DMS 273 (cell line): ENCODE measurements at regions not wholly inside any gene's neighbourhood (a gene's known extent, or its start where the extent isn't known, plus 50 kb on each side); places are given as distances from the start of the nearest gene placed in this dataset.

Experiments used
- DNase-seq: peaks from one replicate; lab custom pipeline; 2025; ENCODE audit not compliant: unreplicated experiment; lab: John Stamatoyannopoulos, UW

DNA sequence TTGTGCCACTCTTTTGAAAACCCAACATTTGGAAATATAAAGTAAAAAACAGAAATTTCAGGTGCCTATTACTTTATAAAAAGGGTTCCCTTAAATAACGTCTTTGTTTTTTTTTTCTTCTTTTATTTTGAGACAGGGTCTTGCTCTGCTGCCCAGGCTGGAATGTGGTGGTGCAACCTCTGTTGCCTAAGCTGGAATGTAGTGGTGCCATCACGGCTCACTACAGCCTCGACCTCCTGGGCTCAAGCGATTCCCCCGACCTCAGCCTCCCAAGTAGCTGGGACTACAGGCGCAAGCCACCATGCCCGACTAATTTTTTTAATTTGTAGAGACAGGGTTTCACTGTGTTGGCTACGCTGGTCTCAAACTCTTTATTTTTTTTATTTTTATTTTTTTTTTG lies 110.2 kb upstream of the HNRNPU start:
- no peak for DNase-seq

- no peak for DNase-seq
Observed at GRCh38 chr1:244974106-244974505, 109.8 kb upstream of the HNRNPU start.

DNA sequence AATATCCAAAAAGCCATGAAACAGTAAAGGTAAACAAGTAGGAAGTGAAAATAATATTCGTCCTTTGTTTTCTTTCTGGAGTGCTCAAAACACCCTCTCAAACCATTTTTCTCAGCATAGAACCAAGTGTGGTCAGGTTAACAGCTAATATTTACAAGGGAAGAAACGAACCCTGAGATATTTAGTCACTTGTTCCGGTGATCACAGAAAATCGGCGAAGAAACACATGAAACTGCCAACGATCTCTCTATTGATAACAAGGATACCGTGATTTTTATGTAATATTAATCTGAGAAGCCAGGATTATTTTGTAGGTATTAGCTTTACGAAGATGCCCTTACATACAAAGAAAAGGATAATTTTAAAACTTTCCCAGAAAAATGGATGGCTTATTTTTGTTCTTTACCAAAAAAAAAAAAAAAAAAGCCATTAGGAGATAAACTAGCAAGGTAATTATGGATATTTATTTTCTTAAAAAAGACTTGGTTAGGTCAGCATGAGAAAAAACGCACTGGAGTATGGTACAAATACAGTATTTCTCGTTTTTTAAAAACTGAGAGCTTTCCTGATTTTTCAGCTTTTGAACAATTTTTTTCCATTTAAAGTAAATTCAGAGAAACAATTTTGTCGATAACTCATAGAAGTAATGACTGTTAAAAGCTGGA lies 107.3 kb upstream of the HNRNPU start:
- no peak for DNase-seq

DNA sequence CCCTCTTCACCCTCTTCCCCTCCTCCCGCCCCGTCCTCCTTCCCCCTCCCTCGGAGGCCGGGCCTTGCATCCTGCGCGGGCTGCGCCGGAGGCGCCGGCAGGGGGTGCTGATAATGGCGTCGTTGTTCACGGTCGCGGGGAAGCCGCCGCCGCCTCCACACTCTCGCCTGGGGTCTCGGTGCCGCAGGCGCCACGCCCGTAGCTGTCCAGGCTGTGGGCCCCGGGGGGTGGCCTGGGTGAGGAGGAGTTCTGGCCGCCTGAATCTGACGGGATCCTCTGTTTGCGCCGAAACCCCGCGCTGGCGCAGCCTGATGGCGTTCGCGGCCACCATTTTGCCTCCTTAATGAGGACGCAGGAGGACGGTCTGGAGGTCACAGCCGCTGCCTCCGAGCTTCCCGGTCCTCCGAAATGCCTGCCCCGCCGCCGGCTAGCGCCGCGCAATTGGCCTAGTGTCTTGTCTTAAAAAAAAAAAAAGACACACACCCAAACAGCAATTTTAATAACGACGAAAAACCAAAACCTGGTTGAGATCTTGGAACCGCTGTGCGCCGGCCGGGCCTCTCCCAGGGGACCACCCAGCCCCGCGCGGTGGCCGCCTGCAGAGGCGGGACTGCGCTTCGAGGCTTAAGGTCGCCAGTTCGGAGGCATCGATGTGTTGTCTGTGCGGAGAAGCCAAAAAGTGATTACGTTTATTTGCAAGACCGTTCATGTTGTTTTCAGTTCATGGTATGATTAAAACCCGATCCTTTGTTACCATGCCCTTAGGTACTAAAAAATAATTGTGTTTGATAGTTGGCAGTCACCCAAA lies 106.6 kb upstream of the HNRNPU start:
- DNase-seq, result peak; percentile 98

DNA sequence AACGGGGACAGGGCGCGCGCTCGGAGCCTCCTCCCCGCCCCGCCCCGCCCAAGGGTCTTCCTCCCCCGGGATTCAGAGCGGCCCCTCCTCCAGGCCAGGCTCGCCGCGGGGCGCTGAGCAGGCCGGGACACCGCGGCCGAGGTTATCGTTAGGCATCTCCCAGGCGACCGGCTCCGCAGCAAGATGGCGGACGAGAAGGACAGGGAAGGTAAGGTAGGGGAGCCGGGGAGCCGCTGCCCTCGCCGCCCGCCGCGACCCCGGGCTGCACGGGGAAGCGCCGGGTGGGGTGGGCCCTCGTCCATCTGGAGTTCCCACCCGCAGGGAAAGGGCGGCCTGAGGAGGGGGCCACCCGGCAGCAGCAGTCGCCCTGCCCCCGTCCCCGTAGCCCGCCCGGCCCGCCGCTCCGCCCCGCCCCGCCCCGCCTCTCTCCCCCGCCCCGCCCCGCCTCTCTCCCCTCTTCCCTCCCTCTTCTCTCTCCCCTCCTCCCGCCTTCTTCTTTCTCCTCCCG lies 105.9 kb upstream of the HNRNPU start:
- peak; percentile 94 for DNase-seq

DNA sequence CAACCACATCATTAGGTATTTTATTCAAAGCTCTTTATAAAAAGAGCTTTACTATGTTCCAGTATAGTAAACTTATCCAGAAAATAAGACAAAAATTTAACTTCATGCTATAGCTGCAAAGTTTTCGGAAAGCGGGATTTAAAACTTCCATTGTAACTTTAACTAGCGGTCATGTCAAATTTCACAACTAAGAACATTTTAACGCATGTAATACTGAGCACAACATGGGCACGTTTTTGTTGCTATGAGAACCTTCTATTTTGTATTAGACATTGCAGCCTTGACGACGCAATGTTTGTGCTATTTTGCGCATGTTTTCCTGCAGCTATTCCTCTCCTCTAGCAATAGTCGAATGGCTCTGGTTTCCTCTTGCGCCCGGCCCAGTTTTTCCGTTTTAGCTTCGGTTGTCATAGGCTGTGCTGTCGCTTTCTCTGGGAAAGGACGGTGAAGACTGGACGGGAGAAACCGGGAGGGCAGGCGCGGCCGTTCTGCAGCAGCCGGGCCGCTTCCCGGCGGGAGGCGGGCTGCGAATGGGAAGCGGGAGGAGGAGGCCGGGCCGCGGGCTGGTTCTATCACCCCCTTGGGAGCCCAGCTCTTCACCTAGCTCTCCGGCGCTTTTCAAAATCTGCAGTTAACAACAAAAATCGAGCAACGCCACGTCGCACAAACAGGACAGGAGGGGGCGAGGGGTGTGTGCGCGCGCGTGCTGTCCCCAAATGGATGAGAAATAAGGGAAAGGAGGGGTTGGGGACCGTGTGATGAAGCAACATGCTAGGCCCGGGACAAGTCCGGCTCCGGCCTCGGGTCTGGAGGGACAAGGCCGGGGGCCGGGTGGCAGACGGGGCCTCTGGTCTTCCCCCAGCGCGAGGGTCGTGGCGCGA lies 105.3 kb upstream of the HNRNPU start:
- peak; percentile 90 for DNase-seq

- no peak for DNase-seq
Observed at GRCh38 chr1:244968881-244969280, 104.5 kb upstream of the HNRNPU start.

DNA sequence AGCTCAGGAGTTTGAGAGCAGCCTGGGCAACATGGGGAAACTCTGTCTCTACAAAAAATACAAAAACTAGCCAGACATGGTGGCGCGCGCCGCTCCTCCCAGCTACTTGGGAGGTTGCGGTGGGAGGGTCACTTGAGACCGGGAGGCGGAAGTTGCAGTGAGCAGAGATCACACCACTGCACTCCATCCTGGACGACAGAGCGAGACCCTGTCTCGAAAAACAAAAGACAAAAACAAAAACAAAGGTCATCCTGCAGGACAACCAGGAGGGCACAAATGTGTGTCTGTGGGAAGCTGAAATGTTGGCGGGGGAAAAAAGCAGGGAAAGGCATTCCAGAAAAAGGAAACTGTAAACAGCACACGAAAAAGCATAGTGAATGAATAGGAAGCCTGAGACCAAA lies 104.1 kb upstream of the HNRNPU start:
- DNase-seq, result no peak

DNA sequence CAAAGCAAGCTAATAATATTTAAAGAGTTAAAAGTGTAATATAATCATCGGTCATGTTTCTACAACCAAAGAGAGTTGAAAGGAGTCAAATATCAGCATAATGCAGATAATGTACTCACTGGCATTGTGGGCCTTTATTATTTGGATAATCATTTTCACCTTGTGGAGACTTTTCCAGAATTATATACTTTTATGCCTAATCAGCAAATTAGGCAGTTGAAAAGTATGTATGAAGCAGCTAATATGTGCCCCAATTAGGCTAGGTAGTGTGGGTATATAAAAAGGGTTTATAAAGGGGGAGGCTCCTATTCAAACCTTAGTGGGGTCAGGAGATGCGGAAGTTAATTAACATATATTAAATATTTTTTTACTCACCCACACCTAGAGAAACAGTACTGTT lies 102.8 kb upstream of the HNRNPU start:
- DNase-seq, result no peak

DNA sequence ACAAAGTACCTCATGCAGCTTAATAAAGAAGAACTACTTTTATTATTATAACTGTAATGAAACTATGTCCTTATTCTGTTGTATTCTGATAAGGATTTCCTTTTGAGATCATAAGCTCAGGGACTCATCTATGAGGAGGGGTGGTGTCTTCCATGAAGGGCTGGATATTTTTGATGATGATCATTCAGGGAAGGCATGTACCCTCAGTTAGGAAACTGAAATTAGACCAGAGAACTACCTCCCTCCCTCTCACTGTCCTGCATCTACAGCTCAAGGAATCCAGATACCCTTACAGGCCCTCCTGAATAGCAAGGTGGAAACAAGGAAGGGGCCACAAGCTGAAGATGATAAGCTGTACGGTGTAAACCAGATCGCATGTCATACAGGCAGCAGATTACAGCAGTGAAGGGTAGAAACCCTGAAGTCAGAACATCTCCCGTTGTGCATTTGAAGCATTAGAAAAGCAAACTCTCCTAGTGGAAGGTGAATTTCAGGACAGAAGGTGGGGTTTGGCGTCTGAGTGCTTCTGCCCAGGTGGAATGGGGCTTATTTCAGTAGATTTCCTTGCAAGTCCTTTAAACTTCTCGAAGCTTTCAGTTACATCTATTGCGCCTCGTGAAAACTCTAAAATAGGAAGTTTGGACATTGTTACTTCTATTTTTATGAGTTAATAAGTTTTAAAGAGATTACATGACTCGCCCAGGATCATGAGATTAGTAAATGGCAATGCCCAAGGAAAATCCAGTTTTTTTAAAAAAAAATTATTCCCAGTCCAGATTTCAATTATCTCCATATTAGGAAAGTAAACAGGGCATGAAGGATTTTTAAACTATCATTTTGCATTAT lies 101.1 kb upstream of the HNRNPU start:
- DNase-seq, result no peak

GRCh38 chr1:244964112-244964971 lies 100.0 kb upstream of the HNRNPU start:
- DNase-seq, result peak; percentile 23

- no peak for DNase-seq
Observed at GRCh38 chr1:244963231-244963826, 99.0 kb upstream of the HNRNPU start.

- peak; percentile 35 for DNase-seq
Observed at GRCh38 chr1:244962130-244962529, 97.8 kb upstream of the HNRNPU start.

GRCh38 chr1:244960904-244961303 lies 96.6 kb upstream of the HNRNPU start:
- no peak for DNase-seq

DNA sequence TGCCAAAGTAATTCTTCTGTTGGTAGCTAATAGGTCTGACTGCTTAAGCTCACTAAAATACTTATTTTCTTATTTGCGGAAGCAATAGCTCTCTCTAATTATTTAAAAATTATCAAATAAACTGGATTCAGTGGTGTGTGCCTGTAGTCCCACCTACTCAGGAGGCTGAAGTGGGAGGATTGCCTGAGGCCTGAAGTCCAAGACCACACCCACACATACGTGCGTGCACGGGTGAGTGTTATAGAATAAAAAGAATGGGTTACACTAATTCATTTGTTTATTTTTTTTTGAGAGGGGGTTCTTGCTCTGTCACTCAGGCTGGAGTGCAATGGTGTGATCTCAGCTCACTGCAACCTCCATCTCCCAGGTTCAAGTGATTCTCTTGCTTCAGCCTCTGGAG lies 94.2 kb upstream of the HNRNPU start:
- DNase-seq, result no peak

DNA sequence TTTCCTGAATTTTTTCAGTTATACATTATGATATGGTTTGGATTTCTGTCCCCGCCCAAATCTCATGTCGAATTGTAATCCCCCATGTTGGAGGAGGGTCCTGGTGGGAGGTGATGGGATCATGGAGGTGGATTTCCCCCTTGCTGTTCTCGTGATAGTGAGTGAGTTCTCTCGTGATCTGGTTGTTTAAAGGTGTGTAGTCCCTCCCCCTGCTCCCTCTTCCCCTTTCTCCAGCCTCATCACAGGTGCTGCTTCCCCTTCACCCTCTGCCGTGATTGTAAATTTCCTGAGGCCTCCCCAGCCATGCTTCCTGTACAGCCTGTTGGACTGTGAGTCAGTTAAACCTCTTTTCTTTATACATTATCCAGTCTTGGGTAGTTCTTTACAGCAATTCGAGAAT lies 93.2 kb upstream of the HNRNPU start:
- DNase-seq, result no peak

DNA sequence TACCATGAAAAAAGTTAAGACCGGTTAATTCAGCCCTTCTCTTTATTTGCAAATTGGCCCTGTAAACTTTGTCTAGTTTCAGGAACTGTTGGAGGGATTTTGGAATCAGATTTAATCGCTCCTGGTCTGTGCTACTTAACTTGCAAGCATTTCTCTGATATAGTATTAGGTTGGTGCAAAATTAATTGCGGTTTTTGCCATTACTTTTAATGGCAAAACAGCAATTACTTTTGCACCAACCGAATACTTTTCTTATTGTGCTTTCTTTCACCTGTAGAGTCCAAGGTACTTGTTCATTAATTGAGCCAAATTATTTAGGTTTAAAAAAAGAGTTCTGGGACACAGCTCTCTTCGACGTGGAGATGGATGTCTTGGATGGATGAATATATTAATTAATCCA lies 92.8 kb upstream of the HNRNPU start:
- no peak for DNase-seq

DNA sequence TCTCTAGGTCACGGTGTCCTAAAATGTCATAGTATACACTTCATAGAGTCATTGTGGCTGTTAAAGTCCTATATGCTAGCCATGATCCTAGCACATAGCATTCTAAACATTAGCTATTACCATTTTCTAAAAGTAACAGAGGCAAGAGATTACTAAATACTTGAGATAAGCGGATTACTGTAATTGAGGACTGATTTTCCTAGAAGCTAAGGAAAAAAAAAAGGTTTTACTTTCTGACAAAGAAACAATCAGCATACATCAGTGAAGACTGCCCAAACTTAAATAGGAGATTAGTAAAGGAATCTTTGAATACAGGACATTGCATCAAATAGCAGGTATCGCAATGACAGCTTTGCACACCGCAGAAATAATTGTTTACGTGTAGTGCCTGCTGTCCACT lies 91.3 kb upstream of the HNRNPU start:
- DNase-seq, result no peak

DNA sequence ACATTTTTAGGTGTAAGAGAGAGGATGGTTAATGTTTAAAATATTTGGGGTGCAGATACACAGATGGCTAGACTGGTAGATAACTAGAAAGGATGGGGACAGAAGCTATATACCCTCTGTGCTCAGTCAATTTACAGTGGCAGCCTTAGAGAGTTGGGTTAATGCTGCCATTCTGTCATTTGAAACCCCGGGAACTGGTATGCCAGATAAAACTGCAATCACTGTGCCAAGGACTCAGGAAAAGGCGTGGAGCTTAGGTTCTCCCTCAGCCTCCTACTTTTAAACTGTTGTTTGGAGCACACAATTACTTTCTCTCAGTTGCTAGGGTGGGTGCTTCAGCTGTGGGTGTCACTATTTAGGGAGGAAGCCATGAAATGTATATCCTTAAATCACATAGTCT lies 90.0 kb upstream of the HNRNPU start:
- no peak for DNase-seq
